ENCODE measurements at regions not wholly inside any gene's neighbourhood (a gene's known extent, or its start where the extent isn't known, plus 50 kb on each side); places are given as distances from the start of the nearest gene placed in this dataset.
"Not testable (repeated sequence)": the region's sequence is repeated elsewhere in the genome, so short reads cannot be mapped to it uniquely, and the experiment has no call there.

GRCh38 chr5:40137223-40137622 is 542.5 kb upstream of the PTGER4 start:
- peaks cover 15% of the 10 kb centered on the region for H3K4me1 Mint-ChIP-seq
- DNase-seq (ENCODE audit: low spot score in 2 of 2, unreplicated experiment in 2 of 2): no peak
- no peaks in the 10 kb centered on the region for H3K27me3 Mint-ChIP-seq (ENCODE audit: low read depth)
- no peak overlapping the region for H3K27ac Mint-ChIP-seq
- no peak overlapping the region for H3K4me3 Mint-ChIP-seq
- TF ChIP-seq CTCF (IDR thresholded peaks at IDR 0.05; ENCODE audit: unreplicated experiment): no peak
- peaks cover 2% of the 10 kb centered on the region for H3K36me3 Mint-ChIP-seq
- peaks cover 24% of the 10 kb centered on the region for H3K9me3 Mint-ChIP-seq

GRCh38 chr5:40134883-40135520 is 544.7 kb upstream of the PTGER4 start:
- H3K4me1 Mint-ChIP-seq: no peaks in the 10 kb centered on the region
- no peak for TF ChIP-seq CTCF (IDR thresholded peaks at IDR 0.05; ENCODE audit: unreplicated experiment)
- H3K4me3 Mint-ChIP-seq: no peak overlapping the region
- no peak overlapping the region for H3K27ac Mint-ChIP-seq
- H3K36me3 Mint-ChIP-seq: peaks cover 2% of the 10 kb centered on the region
- H3K27me3 Mint-ChIP-seq (ENCODE audit: low read depth): no peaks in the 10 kb centered on the region
- peaks cover 22% of the 10 kb centered on the region for H3K9me3 Mint-ChIP-seq
- DNase-seq (ENCODE audit: low spot score in 2 of 2, unreplicated experiment in 2 of 2): no peak

GRCh38 chr5:40124367-40124766 is 555.3 kb upstream of the PTGER4 start:
- no peak for TF ChIP-seq CTCF (IDR thresholded peaks at IDR 0.05; ENCODE audit: unreplicated experiment)
- H3K9me3 Mint-ChIP-seq: peaks cover 67% of the 10 kb centered on the region
- H3K27me3 Mint-ChIP-seq (ENCODE audit: low read depth): no peaks in the 10 kb centered on the region
- DNase-seq (ENCODE audit: low spot score in 2 of 2, unreplicated experiment in 2 of 2): no peak
- H3K4me3 Mint-ChIP-seq: no peak overlapping the region
- no peak overlapping the region for H3K27ac Mint-ChIP-seq
- H3K4me1 Mint-ChIP-seq: no peaks in the 10 kb centered on the region
- H3K36me3 Mint-ChIP-seq: peaks cover 23% of the 10 kb centered on the region

GRCh38 chr5:40121236-40121635 is 558.5 kb upstream of the PTGER4 start:
- peaks cover 17% of the 10 kb centered on the region for H3K36me3 Mint-ChIP-seq
- H3K9me3 Mint-ChIP-seq: peaks cover 58% of the 10 kb centered on the region
- no peak overlapping the region for H3K4me3 Mint-ChIP-seq
- no peak for DNase-seq (ENCODE audit: low spot score in 2 of 2, unreplicated experiment in 2 of 2)
- peaks cover 8% of the 10 kb centered on the region for H3K4me1 Mint-ChIP-seq
- no peaks in the 10 kb centered on the region for H3K27me3 Mint-ChIP-seq (ENCODE audit: low read depth)
- H3K27ac Mint-ChIP-seq: no peak overlapping the region
- no peak for TF ChIP-seq CTCF (IDR thresholded peaks at IDR 0.05; ENCODE audit: unreplicated experiment)

GRCh38 chr5:40112875-40113274 is 566.8 kb upstream of the PTGER4 start:
- no peak for TF ChIP-seq CTCF (IDR thresholded peaks at IDR 0.05; ENCODE audit: unreplicated experiment)
- Mint-ChIP-seq H3K36me3 (no peaks in the 10 kb centered on the region), H3K9me3 (peaks cover 36% of the 10 kb centered on the region), H3K27me3 (ENCODE audit: low read depth) (no peaks in the 10 kb centered on the region), H3K4me1 (peaks cover 22% of the 10 kb centered on the region), H3K27ac (no peak overlapping the region), H3K4me3 (no peak overlapping the region)
- DNase-seq (ENCODE audit: low spot score in 2 of 2, unreplicated experiment in 2 of 2): no peak

GRCh38 chr5:40111036-40111435 is 568.7 kb upstream of the PTGER4 start:
- not testable (repeated sequence) for H3K4me3 Mint-ChIP-seq; H3K27ac Mint-ChIP-seq; H3K27me3 Mint-ChIP-seq (ENCODE audit: low read depth); DNase-seq (ENCODE audit: low spot score in 2 of 2, unreplicated experiment in 2 of 2); H3K36me3 Mint-ChIP-seq
- H3K4me1 Mint-ChIP-seq: peaks cover 26% of the 10 kb centered on the region
- peaks cover 24% of the 10 kb centered on the region for H3K9me3 Mint-ChIP-seq

- peaks cover 37% of the 10 kb centered on the region for H3K9me3 Mint-ChIP-seq
- H3K4me1 Mint-ChIP-seq: peaks cover 26% of the 10 kb centered on the region
- peak overlapping the region; percentile 70 for H3K27ac Mint-ChIP-seq
- H3K4me3 Mint-ChIP-seq; H3K36me3 Mint-ChIP-seq; H3K27me3 Mint-ChIP-seq (ENCODE audit: low read depth); DNase-seq (ENCODE audit: low spot score in 2 of 2, unreplicated experiment in 2 of 2): not testable (repeated sequence)
Observed at GRCh38 chr5:40108764-40109390, 570.8 kb upstream of the PTGER4 start.

- DNase-seq (ENCODE audit: low spot score in 2 of 2, unreplicated experiment in 2 of 2); H3K27me3 Mint-ChIP-seq (ENCODE audit: low read depth); H3K4me3 Mint-ChIP-seq: not testable (repeated sequence)
- peaks cover 26% of the 10 kb centered on the region for H3K4me1 Mint-ChIP-seq
- peak overlapping the region; percentile 70 for H3K27ac Mint-ChIP-seq
- H3K9me3 Mint-ChIP-seq: peaks cover 40% of the 10 kb centered on the region
- H3K36me3 Mint-ChIP-seq: peaks cover 12% of the 10 kb centered on the region
Observed at GRCh38 chr5:40107786-40108185, 571.9 kb upstream of the PTGER4 start.

All from mesothelial cell of epicardium (in vitro differentiated cells).